ENCODE measurements at regions not wholly inside any gene's neighbourhood (a gene's known extent, or its start where the extent isn't known, plus 50 kb on each side); places are given as distances from the start of the nearest gene placed in this dataset.

DNA sequence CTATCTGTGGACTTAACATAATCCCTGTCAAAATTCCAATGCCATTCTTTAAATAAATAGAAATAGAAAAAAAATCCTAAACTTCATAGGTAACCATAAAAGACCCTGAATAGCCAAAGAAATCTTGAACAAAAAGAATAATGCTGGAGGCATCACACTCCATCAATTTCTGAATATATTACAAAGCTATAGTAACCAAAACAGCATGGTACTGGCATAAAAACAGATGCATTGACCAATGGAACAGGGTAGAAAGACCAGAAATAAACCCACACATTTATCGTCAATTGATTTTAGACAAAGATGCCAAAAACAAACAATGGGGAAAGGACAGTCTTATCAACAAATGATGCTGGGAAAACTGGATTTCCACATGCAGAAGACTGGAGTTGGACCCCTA is 205.7 kb downstream of the VAPA start:
- ChIA-PET POLR2A (no interaction called here), CTCF (no interaction called here)
- Mint-ChIP-seq H3K4me1 (peaks cover 0 to 7% (median 3%) of the 10 kb centered on the region in 3 donors), H3K36me3 (no peaks in the 10 kb centered on the region), H3K4me3 (no peak overlapping the region), H3K27me3 (no peaks in the 10 kb centered on the region), H3K27ac (no peak overlapping the region), H3K9me3 (peaks cover 0 to 5% (median 4%) of the 10 kb centered on the region in 3 donors)
- Histone ChIP-seq H3K4me3 (ENCODE audit: control insufficient read depth in 1 of 2, extremely low read depth in 1 of 2, low read length in 1 of 2) (no peak overlapping the region), H3K27ac (ENCODE audit: low read length) (no peak overlapping the region), H3K4me1 (ENCODE audit: control insufficient read depth in 1 of 2, extremely low read depth in 1 of 2, insufficient read depth in 2 of 2, low read length in 2 of 2) (peaks cover 0 to 2% of the 10 kb centered on the region in 2 experiments), H3K36me3 (ENCODE audit: control insufficient read depth in 2 of 2, extremely low read depth in 1 of 2, insufficient read depth in 1 of 2, low read length in 1 of 2) (no peaks in the 10 kb centered on the region), H3K9me3 (no peaks in the 10 kb centered on the region), H3K27me3 (replicated peaks in 1 of 2; ENCODE audit: control insufficient read depth in 2 of 2, extremely low read depth in 1 of 2, insufficient read depth in 2 of 2, low read length in 1 of 2) (peaks cover 0 to 3% of the 10 kb centered on the region in 2 experiments)
- ATAC-seq (replicated peaks in 1 of 4) (no peak), DNase-seq (no peak)
- WGBS (ENCODE audit: insufficient coverage), result no CpG with 5 or more reads among the region's 1 CpG

DNA sequence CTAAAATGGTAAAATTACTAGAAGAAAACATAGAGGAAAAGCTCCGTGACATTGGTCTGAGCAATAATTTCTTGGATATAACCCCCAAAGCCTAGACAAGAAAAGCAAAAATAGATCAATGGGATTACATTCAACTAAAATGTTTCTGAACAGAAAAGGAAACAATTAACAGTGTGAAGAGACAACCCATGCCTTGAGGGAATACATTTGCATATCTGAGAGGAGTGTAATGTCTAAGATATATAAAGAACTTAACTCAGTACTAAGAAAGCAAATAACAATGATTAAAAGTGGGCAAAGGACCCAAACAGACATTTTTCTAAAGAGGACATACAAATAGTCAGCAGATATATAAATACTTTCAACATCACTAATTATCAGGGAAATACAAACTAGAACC is 206.2 kb downstream of the VAPA start:
- Histone ChIP-seq H3K27ac (ENCODE audit: low read length) (no peak overlapping the region), H3K9me3 (no peaks in the 10 kb centered on the region), H3K27me3 (replicated peaks in 1 of 2; ENCODE audit: control insufficient read depth in 2 of 2, extremely low read depth in 1 of 2, insufficient read depth in 2 of 2, low read length in 1 of 2) (peaks cover 0 to 3% of the 10 kb centered on the region in 2 experiments), H3K36me3 (ENCODE audit: control insufficient read depth in 2 of 2, extremely low read depth in 1 of 2, insufficient read depth in 1 of 2, low read length in 1 of 2) (no peaks in the 10 kb centered on the region), H3K4me3 (ENCODE audit: control insufficient read depth in 1 of 2, extremely low read depth in 1 of 2, low read length in 1 of 2) (no peak overlapping the region), H3K4me1 (ENCODE audit: control insufficient read depth in 1 of 2, extremely low read depth in 1 of 2, insufficient read depth in 2 of 2, low read length in 2 of 2) (peaks cover 0 to 2% of the 10 kb centered on the region in 2 experiments)
- H3K9me3 Mint-ChIP-seq, result peaks cover 0 to 5% (median 4%) of the 10 kb centered on the region in 3 donors
- ChIA-PET CTCF (no interaction called here), POLR2A (no interaction called here)
- no CpG with 5 or more reads among the region's 1 CpG for WGBS (ENCODE audit: insufficient coverage)
- no peaks in the 10 kb centered on the region for H3K36me3 Mint-ChIP-seq
- no peak overlapping the region for H3K4me3 Mint-ChIP-seq
- H3K4me1 Mint-ChIP-seq, result peaks cover 0 to 7% (median 3%) of the 10 kb centered on the region in 3 donors
- H3K27me3 Mint-ChIP-seq, result no peaks in the 10 kb centered on the region
- no peak for DNase-seq
- no peak for ATAC-seq (replicated peaks in 1 of 4)
- H3K27ac Mint-ChIP-seq, result no peak overlapping the region

DNA sequence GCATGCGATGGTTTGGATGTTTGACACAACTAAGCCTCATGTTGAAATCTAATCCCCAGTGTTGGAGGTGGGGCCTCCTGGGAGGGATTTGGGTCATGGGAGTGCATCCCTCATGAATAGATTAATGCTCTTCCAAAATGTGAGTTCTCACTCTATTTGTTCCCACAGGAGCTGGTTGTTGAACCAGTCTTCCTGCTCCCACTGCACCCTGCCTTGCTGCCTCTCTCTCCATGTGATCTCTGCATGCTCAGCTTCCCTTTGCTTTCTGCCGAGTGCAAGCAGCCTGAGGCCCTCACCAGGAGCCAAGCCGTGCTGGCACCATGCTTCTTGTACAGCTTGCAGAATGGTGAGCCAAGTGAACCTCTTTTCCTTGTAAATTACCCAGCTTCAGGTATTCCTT is 206.8 kb downstream of the VAPA start:
- Histone ChIP-seq H3K36me3 (ENCODE audit: control insufficient read depth in 2 of 2, extremely low read depth in 1 of 2, insufficient read depth in 1 of 2, low read length in 1 of 2) (no peaks in the 10 kb centered on the region), H3K4me1 (ENCODE audit: control insufficient read depth in 1 of 2, extremely low read depth in 1 of 2, insufficient read depth in 2 of 2, low read length in 2 of 2) (peaks cover 0 to 2% of the 10 kb centered on the region in 2 experiments), H3K9me3 (no peaks in the 10 kb centered on the region), H3K27me3 (replicated peaks in 1 of 2; ENCODE audit: control insufficient read depth in 2 of 2, extremely low read depth in 1 of 2, insufficient read depth in 2 of 2, low read length in 1 of 2) (peaks cover 0 to 3% of the 10 kb centered on the region in 2 experiments), H3K27ac (ENCODE audit: low read length) (no peak overlapping the region), H3K4me3 (ENCODE audit: control insufficient read depth in 1 of 2, extremely low read depth in 1 of 2, low read length in 1 of 2) (no peak overlapping the region)
- 71% methylated on average over 2 of the region's 3 CpGs for WGBS (ENCODE audit: insufficient coverage)
- peaks cover 0 to 7% (median 3%) of the 10 kb centered on the region in 3 donors for H3K4me1 Mint-ChIP-seq
- no peak overlapping the region for H3K27ac Mint-ChIP-seq
- ChIA-PET CTCF (no interaction called here), POLR2A (no interaction called here)
- ATAC-seq (replicated peaks in 1 of 4), result no peak
- no peak overlapping the region for H3K4me3 Mint-ChIP-seq
- H3K27me3 Mint-ChIP-seq, result no peaks in the 10 kb centered on the region
- no peak for DNase-seq
- H3K36me3 Mint-ChIP-seq, result no peaks in the 10 kb centered on the region
- H3K9me3 Mint-ChIP-seq, result peaks cover 0 to 5% (median 4%) of the 10 kb centered on the region in 3 donors

DNA sequence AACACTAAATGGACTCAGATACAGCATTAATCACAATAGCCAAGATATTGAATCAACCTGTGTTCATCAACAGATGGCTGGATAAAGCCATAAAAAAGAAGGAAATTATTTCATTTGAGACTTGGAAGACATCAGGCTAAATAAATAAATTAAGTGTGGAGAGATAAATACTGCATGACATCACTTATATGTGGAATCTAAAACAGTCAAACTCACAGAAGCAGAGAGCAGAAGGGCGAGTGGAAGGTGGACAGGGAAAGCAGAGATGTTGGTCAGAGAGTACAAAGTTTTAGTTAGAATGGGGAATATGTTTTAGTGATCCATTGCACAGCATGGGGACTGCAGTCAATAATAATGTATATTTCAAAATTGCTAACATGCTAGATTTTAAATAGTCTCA is 207.2 kb downstream of the VAPA start:
- ATAC-seq (replicated peaks in 1 of 4), result no peak
- H3K4me3 Mint-ChIP-seq, result no peak overlapping the region
- 71% methylated on average over 1 of the region's 1 CpG for WGBS (ENCODE audit: insufficient coverage)
- H3K27me3 ChIP-seq (replicated peaks in 1 of 2; ENCODE audit: control insufficient read depth in 2 of 2, extremely low read depth in 1 of 2, insufficient read depth in 2 of 2, low read length in 1 of 2), result peaks cover 0 to 3% of the 10 kb centered on the region in 2 experiments
- H3K4me3 ChIP-seq (ENCODE audit: control insufficient read depth in 1 of 2, extremely low read depth in 1 of 2, low read length in 1 of 2), result no peak overlapping the region
- no peaks in the 10 kb centered on the region for H3K9me3 ChIP-seq
- no peak overlapping the region for H3K27ac ChIP-seq (ENCODE audit: low read length)
- H3K36me3 Mint-ChIP-seq, result no peaks in the 10 kb centered on the region
- POLR2A ChIA-PET, result no interaction called here
- no peak overlapping the region for H3K27ac Mint-ChIP-seq
- H3K4me1 ChIP-seq (ENCODE audit: control insufficient read depth in 1 of 2, extremely low read depth in 1 of 2, insufficient read depth in 2 of 2, low read length in 2 of 2), result peaks cover 0 to 2% of the 10 kb centered on the region in 2 experiments
- CTCF ChIA-PET, result no interaction called here
- H3K4me1 Mint-ChIP-seq, result peaks cover 0 to 7% (median 3%) of the 10 kb centered on the region in 3 donors
- no peak for DNase-seq
- H3K36me3 ChIP-seq (ENCODE audit: control insufficient read depth in 2 of 2, extremely low read depth in 1 of 2, insufficient read depth in 1 of 2, low read length in 1 of 2), result no peaks in the 10 kb centered on the region
- H3K27me3 Mint-ChIP-seq, result no peaks in the 10 kb centered on the region
- peaks cover 0 to 5% (median 4%) of the 10 kb centered on the region in 3 donors for H3K9me3 Mint-ChIP-seq

DNA sequence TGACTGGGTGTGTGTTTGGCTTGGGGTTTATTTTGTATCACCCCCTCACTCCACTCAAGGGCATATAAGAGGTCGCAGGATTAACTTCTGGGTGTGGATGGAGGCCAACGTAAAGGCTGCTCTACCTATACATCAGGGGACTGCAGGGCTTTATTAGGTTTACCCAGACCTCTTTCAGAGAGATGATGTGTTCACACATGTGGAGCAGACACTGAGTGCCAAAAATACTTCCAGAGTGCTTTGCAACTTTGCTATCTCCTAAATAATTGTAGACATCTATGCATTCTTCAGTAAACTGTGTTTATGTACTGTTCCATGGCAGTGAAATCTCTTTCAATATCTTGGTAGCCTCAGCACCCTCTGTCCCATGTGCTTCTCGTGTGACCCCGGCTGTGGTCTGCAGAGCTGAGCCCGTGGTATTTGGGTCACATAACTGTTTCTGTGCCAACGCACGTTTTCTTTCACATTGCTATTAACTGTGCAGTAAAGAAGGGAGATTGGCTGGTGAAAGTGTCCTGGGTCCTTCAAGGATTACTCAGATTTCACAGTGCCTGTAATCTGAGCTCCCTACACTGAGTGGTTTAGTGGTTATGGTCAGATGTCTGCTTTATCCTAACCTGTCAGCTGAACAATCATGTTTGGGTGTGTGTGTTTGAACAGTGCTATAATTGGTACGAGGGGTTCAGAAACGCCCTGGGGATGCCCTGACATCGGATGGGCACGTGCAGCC is 208.1 kb downstream of the VAPA start:
- Mint-ChIP-seq H3K36me3 (no peaks in the 10 kb centered on the region), H3K27ac (no peak overlapping the region), H3K9me3 (peaks cover 0 to 5% (median 4%) of the 10 kb centered on the region in 3 donors), H3K4me1 (peaks cover 0 to 7% (median 3%) of the 10 kb centered on the region in 3 donors), H3K4me3 (no peak overlapping the region), H3K27me3 (no peaks in the 10 kb centered on the region)
- H3K27me3 ChIP-seq (replicated peaks in 1 of 2; ENCODE audit: control insufficient read depth in 2 of 2, extremely low read depth in 1 of 2, insufficient read depth in 2 of 2, low read length in 1 of 2), result peaks cover 0 to 3% of the 10 kb centered on the region in 2 experiments
- H3K4me3 ChIP-seq (ENCODE audit: control insufficient read depth in 1 of 2, extremely low read depth in 1 of 2, low read length in 1 of 2), result no peak overlapping the region
- peaks cover 0 to 2% of the 10 kb centered on the region in 2 experiments for H3K4me1 ChIP-seq (ENCODE audit: control insufficient read depth in 1 of 2, extremely low read depth in 1 of 2, insufficient read depth in 2 of 2, low read length in 2 of 2)
- WGBS (ENCODE audit: insufficient coverage), result 84% methylated on average over 5 of the region's 11 CpGs
- CTCF ChIA-PET, result interaction anchor here in 1 of 2 donors (0.6 kb wide), 1 partner anchor 665 kb away, joined by 4 read pairs; no protein-coding TSS in a partner anchor
- no peak for ATAC-seq (replicated peaks in 1 of 4)
- H3K9me3 ChIP-seq, result no peaks in the 10 kb centered on the region
- H3K27ac ChIP-seq (ENCODE audit: low read length), result no peak overlapping the region
- POLR2A ChIA-PET, result no interaction called here
- DNase-seq, result no peak
- H3K36me3 ChIP-seq (ENCODE audit: control insufficient read depth in 2 of 2, extremely low read depth in 1 of 2, insufficient read depth in 1 of 2, low read length in 1 of 2), result no peaks in the 10 kb centered on the region

DNA sequence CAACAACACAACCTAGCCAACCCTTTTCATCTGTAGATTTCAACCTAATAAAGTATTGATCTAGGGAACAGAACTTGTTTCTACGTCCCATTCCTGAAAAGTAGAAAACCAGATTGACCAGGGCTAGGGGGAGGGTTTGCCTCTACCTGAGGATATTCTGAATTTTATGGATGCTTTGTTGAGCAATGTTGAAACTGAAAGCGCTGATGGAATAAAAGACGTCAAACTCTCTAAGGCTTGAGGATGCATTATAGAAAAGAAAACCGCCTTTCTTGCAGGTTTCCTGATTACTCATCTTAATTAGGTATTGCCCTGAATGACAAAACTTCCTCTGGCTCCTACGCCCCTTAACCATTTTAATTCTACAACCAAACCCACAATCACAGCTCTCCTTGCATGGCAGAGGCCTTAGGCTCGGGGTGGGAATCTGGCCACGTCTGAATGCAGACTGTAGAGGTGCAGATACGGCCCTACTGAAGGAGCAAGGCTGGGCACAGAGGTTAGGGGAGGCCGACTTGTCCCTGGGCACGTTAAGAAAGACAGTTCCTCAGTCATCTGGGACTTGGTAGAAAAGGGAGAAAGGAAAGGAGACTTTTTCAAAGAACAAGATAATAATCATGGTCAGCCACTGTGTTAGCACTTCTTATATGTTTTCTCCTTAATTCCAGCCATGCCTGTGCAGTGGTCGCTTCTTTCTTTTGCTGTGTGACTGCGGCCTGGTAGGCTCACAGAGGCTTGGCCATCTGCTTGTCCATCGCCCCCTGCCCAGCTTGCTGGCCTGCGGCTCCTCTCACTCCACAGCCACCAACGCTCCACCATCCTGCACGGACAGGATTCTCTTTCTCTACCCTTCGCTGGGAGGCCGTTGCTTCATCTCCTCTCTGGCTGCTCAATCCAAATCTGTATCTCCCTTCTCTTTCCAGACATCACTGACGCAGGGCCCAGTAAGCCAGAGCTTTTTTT is 209.5 kb downstream of the VAPA start:
- H3K36me3 ChIP-seq (ENCODE audit: control insufficient read depth in 2 of 2, extremely low read depth in 1 of 2, insufficient read depth in 1 of 2, low read length in 1 of 2), result no peaks in the 10 kb centered on the region
- peaks cover 0 to 3% of the 10 kb centered on the region in 2 experiments for H3K27me3 ChIP-seq (replicated peaks in 1 of 2; ENCODE audit: control insufficient read depth in 2 of 2, extremely low read depth in 1 of 2, insufficient read depth in 2 of 2, low read length in 1 of 2)
- peaks cover 0 to 5% (median 3%) of the 10 kb centered on the region in 3 donors for H3K9me3 Mint-ChIP-seq
- no peak overlapping the region for H3K27ac ChIP-seq (ENCODE audit: low read length)
- ChIA-PET POLR2A (no interaction called here), CTCF (interaction anchor here in 1 of 2 donors (0.6 kb wide), 2 partner anchors 24 to 1029 kb away, joined by 3 to 8 read pairs; no protein-coding TSS in a partner anchor)
- no peak overlapping the region for H3K27ac Mint-ChIP-seq
- no peak overlapping the region for H3K4me3 Mint-ChIP-seq
- 74% methylated on average over 8 of the region's 19 CpGs for WGBS (ENCODE audit: insufficient coverage)
- DNase-seq (no peak), ATAC-seq (replicated peaks in 1 of 4) (no peak)
- H3K36me3 Mint-ChIP-seq, result no peaks in the 10 kb centered on the region
- H3K4me3 ChIP-seq (ENCODE audit: control insufficient read depth in 1 of 2, extremely low read depth in 1 of 2, low read length in 1 of 2), result no peak overlapping the region
- H3K9me3 ChIP-seq, result no peaks in the 10 kb centered on the region
- H3K27me3 Mint-ChIP-seq, result peaks cover 1 to 2% of the 10 kb centered on the region in 2 donors
- H3K4me1 ChIP-seq (ENCODE audit: control insufficient read depth in 1 of 2, extremely low read depth in 1 of 2, insufficient read depth in 2 of 2, low read length in 2 of 2), result peaks cover 0 to 2% of the 10 kb centered on the region in 2 experiments
- peaks cover 0 to 7% (median 3%) of the 10 kb centered on the region in 3 donors for H3K4me1 Mint-ChIP-seq

Data from T-cell (primary cell).